ENCODE measurements at regions not wholly inside any gene's neighbourhood (a gene's known extent, or its start where the extent isn't known, plus 50 kb on each side); places are given as distances from the start of the nearest gene placed in this dataset.

DNA sequence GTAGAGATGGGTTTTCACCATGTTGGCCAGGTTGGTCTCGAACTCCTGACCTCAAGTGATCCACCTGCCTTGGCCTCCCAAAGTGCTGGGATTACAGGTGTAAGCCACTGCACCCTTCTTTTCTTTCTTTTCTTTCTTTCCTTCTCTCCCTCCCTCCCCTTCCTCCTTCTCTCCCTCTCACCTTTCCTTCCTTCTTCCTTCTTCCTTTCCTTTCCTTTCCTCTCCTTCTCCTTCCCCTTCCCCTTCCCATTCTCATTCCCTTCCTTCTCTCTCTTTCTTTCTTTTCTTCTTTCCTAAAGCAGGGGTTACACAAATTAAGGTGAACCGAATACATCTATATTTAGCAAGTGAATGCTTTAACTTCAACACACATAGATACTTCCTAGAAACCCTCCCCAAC lies 58.0 kb upstream of the URI1 start:
- TF ChIP-seq, protein P1, sequence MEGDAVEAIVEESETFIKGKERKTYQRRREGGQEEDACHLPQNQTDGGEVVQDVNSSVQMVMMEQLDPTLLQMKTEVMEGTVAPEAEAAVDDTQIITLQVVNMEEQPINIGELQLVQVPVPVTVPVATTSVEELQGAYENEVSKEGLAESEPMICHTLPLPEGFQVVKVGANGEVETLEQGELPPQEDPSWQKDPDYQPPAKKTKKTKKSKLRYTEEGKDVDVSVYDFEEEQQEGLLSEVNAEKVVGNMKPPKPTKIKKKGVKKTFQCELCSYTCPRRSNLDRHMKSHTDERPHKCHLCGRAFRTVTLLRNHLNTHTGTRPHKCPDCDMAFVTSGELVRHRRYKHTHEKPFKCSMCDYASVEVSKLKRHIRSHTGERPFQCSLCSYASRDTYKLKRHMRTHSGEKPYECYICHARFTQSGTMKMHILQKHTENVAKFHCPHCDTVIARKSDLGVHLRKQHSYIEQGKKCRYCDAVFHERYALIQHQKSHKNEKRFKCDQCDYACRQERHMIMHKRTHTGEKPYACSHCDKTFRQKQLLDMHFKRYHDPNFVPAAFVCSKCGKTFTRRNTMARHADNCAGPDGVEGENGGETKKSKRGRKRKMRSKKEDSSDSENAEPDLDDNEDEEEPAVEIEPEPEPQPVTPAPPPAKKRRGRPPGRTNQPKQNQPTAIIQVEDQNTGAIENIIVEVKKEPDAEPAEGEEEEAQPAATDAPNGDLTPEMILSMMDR (IDR thresholded peaks at IDR 0.05) = no peak
- TF ChIP-seq POLR2AphosphoS5 (IDR thresholded peaks at IDR 0.05) = no peak
- no peak for TF ChIP-seq EP300 (IDR thresholded peaks at IDR 0.05)
